Thyroid gland (tissue), 4 donors: ENCODE measurements at regions not wholly inside any gene's neighbourhood (a gene's known extent, or its start where the extent isn't known, plus 50 kb on each side); places are given as distances from the start of the nearest gene placed in this dataset.

Experiments used
- POLR2A ChIP-seq, 2 donors: fragments of 450-650 bp; IDR thresholded peaks; one replicate each; pipeline ENCODE4 v1.6.1; 2017; ENCODE audit warnings: antibody characterized with exemption in 2 of 2, mild to moderate bottlenecking in 2 of 2, moderate library complexity in 1 of 2
- TF ChIP-seq, protein P1 (sequence below), 6 experiments: fragments of 200-600 bp in 3 of 6; fragments of 450-650 bp in 3 of 6; sonication (generic) in 3 of 6; IDR thresholded peaks; one replicate each; pipeline ENCODE4 v1.5.1; 2016 to 2019; ENCODE audit warnings: antibody characterized with exemption in 6 of 6, mild to moderate bottlenecking in 2 of 6, inconsistent platforms in 1 of 6, moderate library complexity in 1 of 6

DNA sequence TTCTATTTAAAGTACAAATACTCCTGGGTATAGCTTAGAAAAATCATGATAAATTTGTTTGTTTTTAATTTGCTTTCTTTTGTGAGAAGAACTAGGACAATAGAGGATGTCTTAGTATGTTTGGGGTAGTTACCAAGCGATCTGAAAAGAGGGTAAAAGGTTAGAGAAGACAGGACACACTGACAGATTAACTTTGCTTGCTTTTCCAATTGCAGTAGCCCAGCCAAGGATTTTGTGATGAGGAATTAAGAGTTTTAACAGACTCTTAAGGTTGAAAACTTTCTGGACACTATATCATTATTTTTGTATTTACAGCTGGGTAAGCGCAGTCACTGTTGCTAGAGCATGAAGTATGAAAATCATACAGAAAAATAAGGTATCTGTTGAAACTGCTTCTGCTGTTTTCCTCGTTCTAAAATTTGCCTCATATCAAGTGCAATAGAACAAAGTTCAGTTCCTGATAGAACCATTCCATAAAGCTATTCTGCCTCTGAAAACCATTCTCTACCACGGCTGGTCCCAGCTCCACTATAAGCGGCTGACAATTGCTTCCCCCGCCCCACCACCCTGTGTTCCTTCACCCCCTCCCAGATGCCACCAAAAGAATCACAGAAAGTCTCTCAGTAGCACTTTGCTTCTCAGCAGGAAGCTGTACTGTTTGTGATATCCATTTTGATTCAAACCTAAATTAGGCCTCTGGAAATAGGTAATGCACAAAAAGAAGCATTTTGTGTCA is 413.4 kb downstream of the BCAT1 start:
- no peak for TF ChIP-seq POLR2A (IDR thresholded peaks at IDR 0.05)
- TF ChIP-seq, protein P1, sequence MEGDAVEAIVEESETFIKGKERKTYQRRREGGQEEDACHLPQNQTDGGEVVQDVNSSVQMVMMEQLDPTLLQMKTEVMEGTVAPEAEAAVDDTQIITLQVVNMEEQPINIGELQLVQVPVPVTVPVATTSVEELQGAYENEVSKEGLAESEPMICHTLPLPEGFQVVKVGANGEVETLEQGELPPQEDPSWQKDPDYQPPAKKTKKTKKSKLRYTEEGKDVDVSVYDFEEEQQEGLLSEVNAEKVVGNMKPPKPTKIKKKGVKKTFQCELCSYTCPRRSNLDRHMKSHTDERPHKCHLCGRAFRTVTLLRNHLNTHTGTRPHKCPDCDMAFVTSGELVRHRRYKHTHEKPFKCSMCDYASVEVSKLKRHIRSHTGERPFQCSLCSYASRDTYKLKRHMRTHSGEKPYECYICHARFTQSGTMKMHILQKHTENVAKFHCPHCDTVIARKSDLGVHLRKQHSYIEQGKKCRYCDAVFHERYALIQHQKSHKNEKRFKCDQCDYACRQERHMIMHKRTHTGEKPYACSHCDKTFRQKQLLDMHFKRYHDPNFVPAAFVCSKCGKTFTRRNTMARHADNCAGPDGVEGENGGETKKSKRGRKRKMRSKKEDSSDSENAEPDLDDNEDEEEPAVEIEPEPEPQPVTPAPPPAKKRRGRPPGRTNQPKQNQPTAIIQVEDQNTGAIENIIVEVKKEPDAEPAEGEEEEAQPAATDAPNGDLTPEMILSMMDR (IDR thresholded peaks at IDR 0.05), result no peak
